Astrocyte (in vitro differentiated cells and primary cell): ENCODE measurements at regions not wholly inside any gene's neighbourhood (a gene's known extent, or its start where the extent isn't known, plus 50 kb on each side); places are given as distances from the start of the nearest gene placed in this dataset.

Experiments
- DNase-seq: peaks from one replicate; pipeline ENCODE4 v3.0.0-alpha.2; 2010; ENCODE audit warnings: low read depth
- FAIRE-seq: peaks from 2 replicates; lab custom pipeline; 2011; peaks lifted over from hg19 to GRCh38; lab: Jason Lieb, UNC
- H2AFZ ChIP-seq: 2 replicates; pipeline ENCODE4 v1.6.0; 2012; ENCODE audit warnings: low read depth, low read length, inconsistent platforms
- H3K27ac ChIP-seq: 2 replicates; pipeline ENCODE4 v1.5.1; 2011; ENCODE audit warnings: low read depth, low read length, inconsistent platforms
- H3K27me3 ChIP-seq: 2 replicates; pipeline ENCODE4 v1.6.0; 2011; ENCODE audit warnings: low read length, inconsistent platforms; ENCODE audit not compliant: insufficient read depth
- H3K36me3 ChIP-seq: 2 replicates; pipeline ENCODE4 v1.5.1; 2011; ENCODE audit warnings: low read length, inconsistent platforms; ENCODE audit not compliant: insufficient read depth
- H3K4me1 ChIP-seq: 2 replicates; pipeline ENCODE4 v1.5.1; 2011; ENCODE audit warnings: low read length, inconsistent platforms; ENCODE audit not compliant: insufficient read depth
- H3K4me2 ChIP-seq: 2 replicates; pipeline ENCODE4 v1.6.0; 2012; ENCODE audit warnings: low read length, inconsistent platforms
- H3K4me3 ChIP-seq: 2 replicates; pipeline ENCODE4 v1.5.1; 2011; ENCODE audit warnings: low read depth, mild to moderate bottlenecking, low read length, inconsistent platforms; ENCODE audit not compliant: insufficient read depth
- H3K79me2 ChIP-seq: 2 replicates; pipeline ENCODE4 v1.6.0; 2012; ENCODE audit warnings: mild to moderate bottlenecking, low read length, inconsistent platforms; ENCODE audit not compliant: insufficient read depth
- H3K9ac ChIP-seq: 2 replicates; pipeline ENCODE4 v1.6.0; 2012; ENCODE audit warnings: mild to moderate bottlenecking, low read length, inconsistent platforms
- H3K9me3 ChIP-seq: 2 replicates; pipeline ENCODE4 v1.5.1; 2012; ENCODE audit warnings: low read depth, mild to moderate bottlenecking, low read length, inconsistent platforms; ENCODE audit not compliant: insufficient read depth
- H4K20me1 ChIP-seq: 2 replicates; pipeline ENCODE4 v1.6.0; 2012; ENCODE audit warnings: low read length, inconsistent platforms; ENCODE audit not compliant: insufficient read depth
- H3K27ac Mint-ChIP-seq: one replicate; pipeline ENCODE4 v1.8.0; 2021; ENCODE audit warnings: mild to moderate bottlenecking, mixed read lengths; ENCODE audit not compliant: unreplicated experiment
- H3K27me3 Mint-ChIP-seq: one replicate; pipeline ENCODE4 v1.8.0; 2021; ENCODE audit warnings: low read depth, mixed read lengths; ENCODE audit not compliant: unreplicated experiment
- H3K36me3 Mint-ChIP-seq: one replicate; pipeline ENCODE4 v1.8.0; 2021; ENCODE audit warnings: low read depth, mixed read lengths; ENCODE audit not compliant: unreplicated experiment
- H3K4me1 Mint-ChIP-seq: one replicate; pipeline ENCODE4 v1.8.0; 2021; ENCODE audit warnings: low read depth, mixed read lengths; ENCODE audit not compliant: unreplicated experiment
- H3K4me3 Mint-ChIP-seq: one replicate; pipeline ENCODE4 v1.8.0; 2021; ENCODE audit warnings: mild to moderate bottlenecking, moderate library complexity, mixed read lengths; ENCODE audit not compliant: unreplicated experiment
- H3K9me3 Mint-ChIP-seq: one replicate; pipeline ENCODE4 v1.8.0; 2021; ENCODE audit warnings: mild to moderate bottlenecking, mixed read lengths; ENCODE audit not compliant: unreplicated experiment
- CTCF ChIP-seq: IDR thresholded peaks from 2 replicates; pipeline ENCODE4 v1.5.1; 2011; ENCODE audit warnings: low read depth, mild to moderate bottlenecking, inconsistent platforms, low read length, moderate library complexity; ENCODE audit not compliant: insufficient read depth
- EZH2 ChIP-seq: IDR thresholded peaks from 2 replicates; pipeline ENCODE4 v1.6.1; 2012; ENCODE audit warnings: mild to moderate bottlenecking, low read length, inconsistent platforms; ENCODE audit not compliant: insufficient read depth

- peaks cover 8% of the 10 kb centered on the region for H3K4me1 Mint-ChIP-seq
- peaks cover 2% of the 10 kb centered on the region for H3K9me3 Mint-ChIP-seq
- Histone ChIP-seq H3K9ac (no peak overlapping the region), H3K4me2 (no peak overlapping the region), H3K4me3 (no peak overlapping the region), H2AFZ (no peak overlapping the region), H4K20me1 (no peaks in the 10 kb centered on the region), H3K27me3 (no peaks in the 10 kb centered on the region), H3K9me3 (no peaks in the 10 kb centered on the region), H3K36me3 (no peaks in the 10 kb centered on the region), H3K4me1 (no peaks in the 10 kb centered on the region), H3K79me2 (no peaks in the 10 kb centered on the region), H3K27ac (no peak overlapping the region)
- DNase-seq (no peak), FAIRE-seq (no peak)
- H3K27me3 Mint-ChIP-seq = no peaks in the 10 kb centered on the region
- no peak overlapping the region for H3K4me3 Mint-ChIP-seq
- H3K27ac Mint-ChIP-seq = no peak overlapping the region
- no peak for TF ChIP-seq EZH2
- peaks cover 2% of the 10 kb centered on the region for H3K36me3 Mint-ChIP-seq
Measured at GRCh38 chr7:21374134-21374533, 53.7 kb upstream of the SP4 start.

- no peak overlapping the region for H3K4me2 ChIP-seq
- H3K36me3 ChIP-seq = no peaks in the 10 kb centered on the region
- no peaks in the 10 kb centered on the region for H3K9me3 ChIP-seq
- H2AFZ ChIP-seq = no peak overlapping the region
- no peak overlapping the region for H3K27ac Mint-ChIP-seq
- no peak for TF ChIP-seq EZH2
- TF ChIP-seq CTCF = no peak
- no peaks in the 10 kb centered on the region for H3K27me3 ChIP-seq
- FAIRE-seq = no peak
- no peak overlapping the region for H3K4me3 ChIP-seq
- DNase-seq = no peak
- no peaks in the 10 kb centered on the region for H3K79me2 ChIP-seq
- peaks cover 2% of the 10 kb centered on the region for H3K9me3 Mint-ChIP-seq
- no peak overlapping the region for H3K27ac ChIP-seq
- no peak overlapping the region for H3K9ac ChIP-seq
- no peaks in the 10 kb centered on the region for H3K4me1 Mint-ChIP-seq
- peaks cover 2% of the 10 kb centered on the region for H3K36me3 Mint-ChIP-seq
- H3K4me3 Mint-ChIP-seq = no peak overlapping the region
- no peaks in the 10 kb centered on the region for H4K20me1 ChIP-seq
- H3K27me3 Mint-ChIP-seq = no peaks in the 10 kb centered on the region
- H3K4me1 ChIP-seq = no peaks in the 10 kb centered on the region
Measured at GRCh38 chr7:21377545-21377944, 50.3 kb upstream of the SP4 start.
